SU-DHL-6 (cell line): ENCODE measurements at regions not wholly inside any gene's neighbourhood (a gene's known extent, or its start where the extent isn't known, plus 50 kb on each side); places are given as distances from the start of the nearest gene placed in this dataset.

Experiments
- H2AFZ ChIP-seq: fragments of 200-600 bp; sonication (generic); 2 replicates; pipeline ENCODE4 v1.6.1; 2014; ENCODE audit warnings: low read depth, mild to moderate bottlenecking, moderate library complexity, mixed read lengths, antibody characterized with exemption, low read length; ENCODE audit not compliant: severe bottlenecking
- H3F3A ChIP-seq: fragments of 200-600 bp; shearing (Covaris generic); 2 replicates; pipeline ENCODE4 v1.6.0; 2016; ENCODE audit warnings: antibody characterized with exemption, mild to moderate bottlenecking; ENCODE audit not compliant: insufficient read depth
- H3K27ac ChIP-seq: fragments of 200-600 bp; sonication (generic); 2 replicates; pipeline ENCODE4 v1.5.1; 2016; ENCODE audit warnings: low read depth, mild to moderate bottlenecking, low read length, moderate library complexity, mixed read lengths
- H3K27me3 ChIP-seq: fragments of 200-600 bp; sonication (generic), shearing (Covaris generic); 2 replicates; pipeline ENCODE4 v1.6.0; 2014; ENCODE audit warnings: mild to moderate bottlenecking, low read length
- H3K36me3 ChIP-seq: fragments of 200-600 bp; sonication (generic); 2 replicates; pipeline ENCODE4 v1.6.1; 2014; ENCODE audit warnings: mild to moderate bottlenecking, low read length, mixed read lengths
- H3K4me2 ChIP-seq: fragments of 300-600, 200-600 bp; shearing (Covaris generic), sonication (generic); 2 replicates; pipeline ENCODE4 v1.6.0; 2014; ENCODE audit warnings: low read length, low read depth, mild to moderate bottlenecking; ENCODE audit not compliant: poor library complexity, severe bottlenecking
- H3K4me3 ChIP-seq: fragments of 200-600 bp; sonication (generic); 2 replicates; pipeline ENCODE4 v1.5.1; 2014; ENCODE audit warnings: antibody characterized with exemption, low read length, mild to moderate bottlenecking, mixed read lengths; ENCODE audit not compliant: insufficient read depth, poor library complexity, severe bottlenecking
- H3K79me2 ChIP-seq: fragments of 200-600 bp; sonication (generic); 2 replicates; pipeline ENCODE4 v1.6.1; 2014; ENCODE audit warnings: mild to moderate bottlenecking, low read length, moderate library complexity; ENCODE audit not compliant: insufficient read depth
- H3K9ac ChIP-seq: fragments of 200-600 bp; sonication (generic); 2 replicates; pipeline ENCODE4 v1.7.0; 2014; ENCODE audit warnings: mild to moderate bottlenecking, low read length
- H3K9me2 ChIP-seq: fragments of 200-600 bp; sonication (generic); replicated peaks from 2 replicates; pipeline ENCODE4 v1.6.1; 2014; ENCODE audit warnings: low read length; ENCODE audit not compliant: insufficient read depth
- H3K9me3 ChIP-seq: fragments of 200-600 bp; sonication (generic); 2 replicates; pipeline ENCODE4 v1.6.1; 2014; ENCODE audit warnings: low read length, mixed read lengths; ENCODE audit not compliant: insufficient read depth
- H4K20me1 ChIP-seq: fragments of 200-600 bp; sonication (generic); 2 replicates; pipeline ENCODE4 v1.6.1; 2014; ENCODE audit warnings: low read depth, mild to moderate bottlenecking, antibody characterized with exemption, low read length, moderate library complexity, mixed read lengths
- CTCF ChIP-seq: fragments of 200-600 bp; sonication (generic); IDR thresholded peaks from one replicate; pipeline ENCODE4 v1.5.1; 2017; ENCODE audit warnings: antibody characterized with exemption, mild to moderate bottlenecking, low read length, moderate library complexity; ENCODE audit not compliant: insufficient read depth, poor library complexity, severe bottlenecking
- EZH2phosphoT487 ChIP-seq: fragments of 200-600 bp; sonication (generic), shearing (Covaris generic); conservative IDR thresholded peaks from 2 replicates; pipeline ENCODE4 v1.6.1; 2018; ENCODE audit warnings: mild to moderate bottlenecking, antibody characterized with exemption, low read length, moderate library complexity, mixed read lengths

GRCh38 chr9:78130853-78131252, 99.2 kb upstream of the GNAQ start:
- H3K4me3 ChIP-seq, result no peak overlapping the region
- H3K4me2 ChIP-seq, result no peak overlapping the region
- H4K20me1 ChIP-seq, result no peaks in the 10 kb centered on the region
- H3K27ac ChIP-seq, result no peak overlapping the region
- H3K79me2 ChIP-seq, result no peaks in the 10 kb centered on the region
- H3K9ac ChIP-seq, result no peak overlapping the region
- no peaks in the 10 kb centered on the region for H3K9me2 ChIP-seq
- TF ChIP-seq EZH2phosphoT487, result no peak
- no peak for TF ChIP-seq CTCF
- H3K9me3 ChIP-seq, result no peaks in the 10 kb centered on the region
- no peak overlapping the region for H2AFZ ChIP-seq
- H3K27me3 ChIP-seq, result no peaks in the 10 kb centered on the region
- no peaks in the 10 kb centered on the region for H3K36me3 ChIP-seq
- H3F3A ChIP-seq, result no peaks in the 10 kb centered on the region

- H2AFZ ChIP-seq, result no peak overlapping the region
- H3K27me3 ChIP-seq, result no peaks in the 10 kb centered on the region
- H4K20me1 ChIP-seq, result no peaks in the 10 kb centered on the region
- H3K79me2 ChIP-seq, result no peaks in the 10 kb centered on the region
- H3K9ac ChIP-seq, result no peak overlapping the region
- no peak overlapping the region for H3K4me3 ChIP-seq
- no peak overlapping the region for H3K27ac ChIP-seq
- no peaks in the 10 kb centered on the region for H3K9me3 ChIP-seq
- H3K9me2 ChIP-seq, result no peaks in the 10 kb centered on the region
- TF ChIP-seq EZH2phosphoT487 (no peak), CTCF (no peak)
- no peaks in the 10 kb centered on the region for H3F3A ChIP-seq
- H3K4me2 ChIP-seq, result no peak overlapping the region
- no peaks in the 10 kb centered on the region for H3K36me3 ChIP-seq
Measured at GRCh38 chr9:78130004-78130403, 98.4 kb upstream of the GNAQ start.

DNA sequence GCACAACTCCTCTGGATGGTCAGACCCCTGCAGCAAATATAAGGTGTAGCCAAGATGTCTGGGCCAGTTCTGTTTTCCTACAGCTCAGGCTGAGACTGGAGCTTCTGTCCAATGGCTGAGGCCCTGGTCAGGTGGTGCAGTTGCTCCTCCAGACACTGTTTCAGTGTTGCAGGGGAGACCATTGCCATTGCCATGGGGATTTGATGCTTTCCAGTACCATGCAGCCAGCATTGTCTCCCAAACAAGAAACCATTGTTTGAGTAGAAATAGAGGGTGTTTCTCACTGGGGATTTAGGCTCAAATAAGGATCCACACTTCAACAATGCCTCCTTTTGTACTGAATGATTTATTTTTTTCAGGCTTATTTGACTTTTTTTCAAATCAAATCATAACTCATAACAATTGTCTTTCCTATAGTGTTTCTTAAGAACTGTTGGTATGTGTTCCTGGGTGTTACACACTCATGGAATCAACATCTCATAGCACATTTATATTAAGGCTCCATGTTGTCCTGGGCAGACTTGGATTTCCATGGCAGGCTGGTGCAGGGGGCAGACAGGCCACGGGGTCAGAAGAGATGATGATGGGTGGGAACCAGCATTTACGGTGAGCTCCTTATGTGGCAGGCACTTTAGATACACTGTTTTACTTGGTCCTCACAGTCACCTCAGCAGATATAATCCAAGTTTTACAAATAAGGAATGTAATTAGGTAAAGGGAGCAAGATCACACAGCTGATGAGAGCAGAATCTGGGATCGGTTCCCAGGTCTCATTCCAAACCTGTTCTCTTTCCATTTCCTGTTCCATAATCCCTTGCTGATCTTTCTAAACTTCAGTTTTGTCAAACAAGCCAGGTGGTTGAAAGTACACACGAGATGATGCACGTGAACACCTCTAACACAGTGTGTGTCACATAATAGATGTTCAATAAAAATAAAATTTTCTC, 95.9 kb upstream of the GNAQ start:
- TF ChIP-seq CTCF (no peak), EZH2phosphoT487 (no peak)
- no peaks in the 10 kb centered on the region for H3K27me3 ChIP-seq

More for the DNA sequence above, 95.9 kb upstream of the GNAQ start:
- H3K27ac ChIP-seq, result no peak overlapping the region
- H3K79me2 ChIP-seq, result no peaks in the 10 kb centered on the region
- H3K9me3 ChIP-seq, result no peaks in the 10 kb centered on the region
- no peak overlapping the region for H3K9ac ChIP-seq
- no peak overlapping the region for H3K4me3 ChIP-seq
- no peaks in the 10 kb centered on the region for H3K36me3 ChIP-seq
- no peaks in the 10 kb centered on the region for H3K9me2 ChIP-seq
- no peaks in the 10 kb centered on the region for H4K20me1 ChIP-seq
- H3K4me2 ChIP-seq, result no peak overlapping the region
- H3F3A ChIP-seq, result no peaks in the 10 kb centered on the region
- no peak overlapping the region for H2AFZ ChIP-seq
